Umbilical cord (tissue), 1 donor: ENCODE measurements at regions not wholly inside any gene's neighbourhood (a gene's known extent, or its start where the extent isn't known, plus 50 kb on each side); places are given as distances from the start of the nearest gene placed in this dataset.
A peak's percentile ranks its signal among the peaks of the same experiment; 100 is the strongest.

ENCODE experiments used
- DNase-seq: peaks from one replicate; pipeline ENCODE4 v3.0.0-alpha.2; 2015; ENCODE audit warnings: low spot score

GRCh38 chr5:73311291-73312110 lies 137.1 kb downstream of the FOXD1 start:
- peak; percentile 78 for DNase-seq

GRCh38 chr5:73307645-73308355 lies 134.8 kb downstream of the TMEM174 start:
- no peak for DNase-seq

- DNase-seq: no peak
These were observed 133.8 kb downstream of the TMEM174 start for GRCh38 chr5:73306741-73307275.

- DNase-seq: no peak
These were observed 133.2 kb downstream of the TMEM174 start for GRCh38 chr5:73306078-73306719.

- DNase-seq: no peak
These were observed 132.4 kb downstream of the TMEM174 start for GRCh38 chr5:73305386-73305785.

DNA sequence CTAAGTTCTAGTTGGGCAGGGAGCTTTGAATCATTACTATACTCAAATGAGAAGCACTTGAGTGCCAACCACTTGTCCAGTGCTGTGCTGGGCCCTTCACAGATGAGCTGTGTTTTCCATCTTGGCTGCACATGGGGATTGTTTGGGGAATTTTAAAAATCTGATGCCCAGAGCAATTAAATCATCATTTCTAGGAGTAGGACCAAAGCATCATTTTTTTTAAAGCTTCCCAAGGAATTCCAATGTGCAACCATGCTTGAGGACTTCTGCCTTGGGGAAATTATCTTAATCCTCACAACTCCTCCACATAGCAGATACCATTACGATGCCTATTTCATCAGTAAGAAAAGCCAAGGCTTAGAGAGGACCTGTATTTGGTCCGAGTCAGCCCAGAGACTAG lies 131.4 kb downstream of the TMEM174 start:
- DNase-seq: no peak

DNA sequence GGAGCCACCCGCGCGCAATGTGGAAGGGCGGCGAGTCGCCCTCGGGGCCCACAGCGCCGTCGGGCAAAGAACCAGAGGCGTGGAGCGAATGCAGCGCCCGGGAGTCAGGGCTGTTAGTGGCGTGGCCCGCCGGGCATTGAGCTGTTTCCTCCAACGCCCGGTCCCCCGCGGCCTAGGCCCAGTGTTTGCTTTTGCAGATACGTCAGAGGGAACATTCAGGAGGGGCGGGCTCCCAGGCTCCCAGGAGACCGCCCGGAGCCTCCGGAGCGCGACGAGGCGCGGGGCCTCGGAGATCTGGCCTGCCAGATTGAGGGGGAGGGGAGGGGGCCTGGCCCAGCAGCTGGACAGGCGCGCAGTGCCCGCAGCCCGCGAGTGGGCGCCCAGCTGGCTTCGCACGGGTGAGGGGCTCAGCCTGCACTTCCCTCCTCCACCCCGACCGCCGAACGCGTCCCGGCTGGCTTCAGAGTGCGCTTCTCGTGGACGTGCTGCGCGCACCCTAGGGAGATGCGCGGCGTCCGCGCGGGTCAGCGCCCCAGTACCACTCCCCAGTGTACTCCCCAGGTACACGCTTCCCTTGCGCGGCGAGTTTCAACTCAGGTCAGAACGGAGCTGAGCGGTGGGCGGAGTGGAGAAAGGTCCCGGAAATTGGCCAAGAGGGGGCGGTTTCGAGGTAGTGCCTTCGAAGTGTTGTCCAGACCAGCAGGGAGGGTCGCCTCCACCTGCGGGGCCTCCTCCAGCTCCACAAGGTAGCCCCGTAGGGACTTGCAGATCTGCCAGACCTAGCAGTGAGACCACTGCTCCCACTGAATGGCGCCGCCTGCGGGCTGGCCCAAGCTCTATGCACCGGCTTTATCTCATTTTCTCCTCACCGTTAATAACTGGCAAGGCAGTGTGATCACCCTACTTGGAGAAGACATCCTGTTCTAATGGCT lies 130.4 kb downstream of the TMEM174 start:
- DNase-seq: no peak

- no peak for DNase-seq
These were observed 129.8 kb downstream of the TMEM174 start for GRCh38 chr5:73302797-73303147.

GRCh38 chr5:73301208-73301901 lies 128.4 kb downstream of the TMEM174 start:
- DNase-seq: no peak

DNA sequence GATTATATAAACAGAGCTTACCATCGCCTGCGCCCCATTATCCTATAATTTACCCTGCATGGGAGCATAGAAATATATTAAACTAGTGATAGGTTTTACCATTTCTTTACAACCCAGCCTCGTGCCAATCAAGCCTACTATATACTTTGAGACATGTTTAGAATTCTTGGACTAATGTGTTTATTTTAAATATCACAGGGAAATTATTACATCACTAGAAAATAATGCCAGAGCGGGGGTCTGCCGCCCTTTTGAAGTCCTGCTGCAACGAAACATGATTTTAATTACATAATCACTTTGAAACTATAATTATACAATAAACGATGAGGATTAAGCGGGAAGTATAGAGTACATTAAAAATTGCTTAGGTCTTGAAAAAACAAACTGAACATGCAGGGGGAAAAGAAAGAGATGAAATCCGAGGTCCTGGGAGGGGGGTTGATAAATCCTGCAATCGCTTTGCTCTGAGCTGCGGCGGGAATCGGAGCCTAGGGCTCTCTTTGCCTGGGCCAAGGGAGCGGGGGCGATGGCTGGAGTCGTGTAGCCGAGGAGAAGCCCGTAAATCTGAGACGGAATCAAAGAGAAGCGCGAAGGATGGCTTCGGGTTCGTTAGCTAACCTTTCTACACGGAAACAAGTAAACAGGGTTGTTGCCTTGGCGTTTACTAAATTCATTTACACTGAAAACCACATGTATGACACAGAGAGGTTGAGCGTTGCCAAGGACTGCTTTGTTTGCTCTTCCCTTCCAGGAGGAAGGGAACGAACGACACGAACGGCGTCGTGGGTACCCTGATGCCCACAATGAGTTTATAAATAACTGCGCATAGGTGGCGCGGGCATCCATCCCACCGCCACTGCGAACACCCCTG lies 127.6 kb downstream of the TMEM174 start:
- DNase-seq: no peak

- DNase-seq: no peak
These were observed 126.8 kb downstream of the TMEM174 start for GRCh38 chr5:73299665-73300336.

DNA sequence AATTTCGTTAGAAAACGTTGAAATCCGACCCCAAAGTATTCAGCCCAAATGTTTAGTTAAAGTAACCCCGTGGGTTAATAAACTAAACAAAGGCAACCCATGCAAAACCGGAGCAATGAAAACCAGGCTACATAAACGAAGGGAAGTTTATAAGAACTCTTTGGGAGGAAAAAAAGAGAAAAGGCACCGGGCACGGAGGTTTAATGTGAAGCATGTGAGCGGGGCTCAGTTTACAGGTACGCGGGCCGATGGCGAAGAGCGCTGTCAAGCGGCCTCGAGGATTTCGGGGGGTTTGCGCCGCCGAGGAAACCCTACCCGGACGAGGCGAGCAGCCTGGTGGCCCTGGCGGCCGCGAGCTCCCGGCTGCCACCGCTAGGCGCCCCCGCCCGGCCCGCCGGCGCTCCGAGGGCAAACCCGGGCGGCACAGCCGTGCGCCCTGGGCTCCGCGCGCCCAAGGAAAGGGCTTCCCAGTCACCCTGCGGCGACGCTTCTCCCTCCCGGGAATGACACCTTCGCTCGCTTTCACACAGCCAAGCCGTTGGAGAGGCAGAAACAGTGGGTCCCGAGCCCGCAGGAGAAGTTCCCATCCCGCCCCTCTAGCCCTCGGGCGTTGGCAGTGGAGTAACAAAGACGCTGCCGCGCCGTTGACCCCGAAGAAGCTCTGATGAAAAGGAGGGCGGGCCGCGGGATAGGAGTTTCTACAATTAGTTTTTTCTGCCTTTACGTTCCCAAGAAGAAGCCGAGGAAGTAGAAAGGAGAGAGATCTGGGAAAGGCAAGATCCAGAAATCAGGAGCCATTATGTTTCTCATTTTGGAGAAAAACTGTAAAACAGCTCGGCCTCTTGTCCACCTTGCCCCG lies 126.0 kb downstream of the TMEM174 start:
- DNase-seq: no peak

DNA sequence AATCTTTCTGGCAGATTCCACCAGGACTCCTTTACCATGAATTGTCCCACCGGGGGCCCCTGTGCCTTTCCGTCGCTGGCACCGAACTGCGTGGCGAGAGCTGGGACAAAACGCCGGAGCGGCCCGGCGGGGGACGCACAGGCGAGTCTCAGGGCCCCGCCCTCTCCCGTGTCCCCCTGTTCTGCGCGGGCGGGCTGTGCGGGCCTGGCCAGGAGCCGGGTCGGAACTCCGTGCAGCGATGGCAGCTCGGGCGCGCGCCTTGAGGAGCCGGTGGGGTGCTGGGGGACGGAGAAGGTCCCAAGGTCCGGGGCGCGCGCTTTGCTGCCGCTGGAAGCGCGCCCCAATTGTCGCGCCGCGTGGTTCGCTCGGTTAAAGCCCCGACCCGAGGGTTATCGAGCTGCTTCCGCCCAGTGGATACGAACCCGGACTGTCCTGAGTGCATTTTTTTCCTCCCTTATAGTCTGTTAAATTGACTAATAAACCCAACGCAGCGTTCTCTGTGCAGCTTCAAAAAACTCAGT lies 125.3 kb downstream of the TMEM174 start:
- no peak for DNase-seq

GRCh38 chr5:73297430-73297829 lies 124.4 kb downstream of the TMEM174 start:
- DNase-seq: no peak

DNA sequence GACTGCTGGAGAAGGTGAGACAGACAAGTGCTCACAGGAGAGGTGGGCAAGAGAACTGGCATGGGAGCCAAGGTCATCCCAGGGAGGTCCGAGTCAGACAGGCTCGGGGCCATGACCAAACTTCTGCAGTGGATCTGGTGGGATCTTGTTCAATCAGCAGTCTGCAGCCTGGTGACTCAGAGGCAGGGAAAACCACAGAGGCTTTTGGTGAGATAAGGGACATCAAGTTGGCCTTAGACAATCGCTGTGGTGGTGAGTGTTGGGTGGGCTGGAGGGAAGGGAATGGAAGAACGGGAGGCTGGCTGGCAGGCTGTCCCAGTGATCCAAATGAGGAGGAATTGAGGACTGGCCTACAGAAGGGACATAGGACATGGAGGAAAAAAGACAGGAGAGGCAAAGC lies 123.8 kb downstream of the TMEM174 start:
- DNase-seq: no peak

- DNase-seq: no peak
These were observed 122.9 kb downstream of the TMEM174 start for GRCh38 chr5:73295921-73296320.

- no peak for DNase-seq
These were observed 122.5 kb downstream of the TMEM174 start for GRCh38 chr5:73295447-73295846.
